ENCODE measurements at regions not wholly inside any gene's neighbourhood (a gene's known extent, or its start where the extent isn't known, plus 50 kb on each side); places are given as distances from the start of the nearest gene placed in this dataset.

DNA sequence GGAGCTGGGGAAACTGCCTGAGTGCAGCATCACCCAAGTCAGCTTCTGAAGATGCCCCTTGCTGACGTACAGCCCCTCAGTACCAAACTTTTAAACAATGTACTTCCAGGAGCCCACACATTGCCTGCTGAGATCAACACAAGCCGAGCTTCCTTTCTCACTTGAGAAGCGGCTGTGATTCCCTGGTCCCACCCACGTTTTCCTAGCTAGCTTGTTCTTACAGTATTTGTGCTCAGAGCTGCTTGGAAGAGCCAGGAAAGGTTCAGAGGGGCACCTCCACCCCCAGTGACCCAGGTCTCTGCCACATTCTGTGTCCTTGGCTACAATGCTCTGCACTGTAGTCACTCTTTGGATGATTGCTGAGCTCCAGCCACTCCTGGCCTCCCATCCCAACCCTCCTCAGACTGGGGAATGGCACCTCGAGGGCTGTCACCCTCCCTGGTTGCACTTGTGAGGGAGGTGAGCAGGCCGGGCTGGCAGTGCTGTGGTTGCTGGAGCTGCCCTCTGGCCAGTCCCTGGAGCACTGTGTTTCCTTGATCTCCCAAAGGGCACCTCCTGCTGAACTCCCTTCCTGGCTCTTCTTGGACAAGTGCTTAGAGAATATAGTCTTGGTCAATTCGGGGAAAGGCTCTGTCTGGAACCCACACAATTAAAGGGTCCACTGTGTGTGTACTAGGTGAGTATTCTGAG is 355.1 kb downstream of the AJAP1 start:
- TF ChIP-seq, protein P1, sequence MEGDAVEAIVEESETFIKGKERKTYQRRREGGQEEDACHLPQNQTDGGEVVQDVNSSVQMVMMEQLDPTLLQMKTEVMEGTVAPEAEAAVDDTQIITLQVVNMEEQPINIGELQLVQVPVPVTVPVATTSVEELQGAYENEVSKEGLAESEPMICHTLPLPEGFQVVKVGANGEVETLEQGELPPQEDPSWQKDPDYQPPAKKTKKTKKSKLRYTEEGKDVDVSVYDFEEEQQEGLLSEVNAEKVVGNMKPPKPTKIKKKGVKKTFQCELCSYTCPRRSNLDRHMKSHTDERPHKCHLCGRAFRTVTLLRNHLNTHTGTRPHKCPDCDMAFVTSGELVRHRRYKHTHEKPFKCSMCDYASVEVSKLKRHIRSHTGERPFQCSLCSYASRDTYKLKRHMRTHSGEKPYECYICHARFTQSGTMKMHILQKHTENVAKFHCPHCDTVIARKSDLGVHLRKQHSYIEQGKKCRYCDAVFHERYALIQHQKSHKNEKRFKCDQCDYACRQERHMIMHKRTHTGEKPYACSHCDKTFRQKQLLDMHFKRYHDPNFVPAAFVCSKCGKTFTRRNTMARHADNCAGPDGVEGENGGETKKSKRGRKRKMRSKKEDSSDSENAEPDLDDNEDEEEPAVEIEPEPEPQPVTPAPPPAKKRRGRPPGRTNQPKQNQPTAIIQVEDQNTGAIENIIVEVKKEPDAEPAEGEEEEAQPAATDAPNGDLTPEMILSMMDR (IDR thresholded peaks at IDR 0.05): no peak
- TF ChIP-seq POLR2AphosphoS5 (IDR thresholded peaks at IDR 0.05): no peak
